Astrocyte (in vitro differentiated cells and primary cell): ENCODE measurements at regions not wholly inside any gene's neighbourhood (a gene's known extent, or its start where the extent isn't known, plus 50 kb on each side); places are given as distances from the start of the nearest gene placed in this dataset.

ENCODE experiments used
- EZH2 ChIP-seq: IDR thresholded peaks from 2 replicates; pipeline ENCODE4 v1.6.1; 2012; ENCODE audit warnings: mild to moderate bottlenecking, low read length, inconsistent platforms; ENCODE audit not compliant: insufficient read depth
- TF ChIP-seq, protein P1 (sequence below): IDR thresholded peaks from 2 replicates; pipeline ENCODE4 v1.5.1; 2011; ENCODE audit warnings: low read depth, mild to moderate bottlenecking, inconsistent platforms, low read length, moderate library complexity; ENCODE audit not compliant: insufficient read depth

DNA sequence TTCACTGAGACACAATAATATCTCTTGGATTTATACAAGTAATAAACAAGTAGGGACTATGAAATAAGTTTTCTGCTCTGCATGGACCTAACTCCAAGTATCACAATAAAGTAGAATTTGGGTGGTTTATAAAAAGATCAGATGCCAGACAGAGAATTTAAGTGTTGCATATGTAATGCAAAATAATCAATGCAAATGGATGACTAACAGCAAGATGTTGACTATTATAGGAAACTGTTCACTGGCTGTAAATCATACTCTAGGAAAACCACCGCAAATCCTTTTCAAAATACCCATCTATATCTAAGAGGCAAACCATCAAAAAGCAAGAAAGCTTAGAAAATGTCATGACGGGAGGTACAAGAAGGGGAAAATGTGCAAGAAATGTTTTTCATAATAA lies 539.8 kb upstream of the FAM174A start:
- TF ChIP-seq, protein P1, sequence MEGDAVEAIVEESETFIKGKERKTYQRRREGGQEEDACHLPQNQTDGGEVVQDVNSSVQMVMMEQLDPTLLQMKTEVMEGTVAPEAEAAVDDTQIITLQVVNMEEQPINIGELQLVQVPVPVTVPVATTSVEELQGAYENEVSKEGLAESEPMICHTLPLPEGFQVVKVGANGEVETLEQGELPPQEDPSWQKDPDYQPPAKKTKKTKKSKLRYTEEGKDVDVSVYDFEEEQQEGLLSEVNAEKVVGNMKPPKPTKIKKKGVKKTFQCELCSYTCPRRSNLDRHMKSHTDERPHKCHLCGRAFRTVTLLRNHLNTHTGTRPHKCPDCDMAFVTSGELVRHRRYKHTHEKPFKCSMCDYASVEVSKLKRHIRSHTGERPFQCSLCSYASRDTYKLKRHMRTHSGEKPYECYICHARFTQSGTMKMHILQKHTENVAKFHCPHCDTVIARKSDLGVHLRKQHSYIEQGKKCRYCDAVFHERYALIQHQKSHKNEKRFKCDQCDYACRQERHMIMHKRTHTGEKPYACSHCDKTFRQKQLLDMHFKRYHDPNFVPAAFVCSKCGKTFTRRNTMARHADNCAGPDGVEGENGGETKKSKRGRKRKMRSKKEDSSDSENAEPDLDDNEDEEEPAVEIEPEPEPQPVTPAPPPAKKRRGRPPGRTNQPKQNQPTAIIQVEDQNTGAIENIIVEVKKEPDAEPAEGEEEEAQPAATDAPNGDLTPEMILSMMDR = no peak
- TF ChIP-seq EZH2 = no peak
